ENCODE measurements at regions not wholly inside any gene's neighbourhood (a gene's known extent, or its start where the extent isn't known, plus 50 kb on each side); places are given as distances from the start of the nearest gene placed in this dataset.

DNA sequence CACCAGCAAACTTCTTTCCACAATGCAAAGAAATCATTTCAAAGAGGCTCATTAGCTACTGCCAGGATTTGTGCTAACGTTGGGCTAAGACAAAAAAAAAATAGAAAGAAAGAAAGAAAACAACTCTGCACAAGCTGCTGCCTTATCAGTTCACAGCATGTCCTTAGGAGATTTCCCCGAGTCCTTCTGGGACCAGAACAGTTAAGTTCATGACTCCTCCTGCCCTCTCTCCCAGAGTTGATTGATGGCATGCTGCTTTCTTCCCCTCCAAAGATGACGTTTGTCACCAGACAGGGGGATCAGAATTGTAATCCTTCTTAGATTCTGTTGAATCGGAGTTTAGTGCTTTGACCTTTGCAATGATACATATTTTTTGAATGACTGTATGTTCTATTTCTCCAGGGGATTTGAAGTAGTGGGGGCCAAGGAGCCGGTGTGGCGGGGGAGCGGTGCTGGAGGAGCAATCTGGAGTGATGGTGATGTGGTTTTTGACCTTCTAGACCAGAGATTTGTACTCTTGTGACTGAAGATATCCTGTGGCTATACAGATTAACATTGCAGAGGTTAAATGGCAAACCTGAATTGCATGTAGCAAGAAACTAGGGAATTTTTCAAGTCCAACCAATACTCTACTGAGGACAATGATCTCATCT is 409.2 kb upstream of the TMPO start:
- no peaks in the 10 kb centered on the region for H3K9me3 ChIP-seq
- H3K4me3 ChIP-seq, result no peak overlapping the region
- H3K27ac ChIP-seq, result no peak overlapping the region
- H3K27me3 ChIP-seq, result no peaks in the 10 kb centered on the region
- no peaks in the 10 kb centered on the region for H3K36me3 ChIP-seq
- DNase-seq (ENCODE audit: low spot score in 2 of 2), result no peak
- intact Hi-C loops (cut with DNase I), result no loop called here
- TF ChIP-seq, protein P1, sequence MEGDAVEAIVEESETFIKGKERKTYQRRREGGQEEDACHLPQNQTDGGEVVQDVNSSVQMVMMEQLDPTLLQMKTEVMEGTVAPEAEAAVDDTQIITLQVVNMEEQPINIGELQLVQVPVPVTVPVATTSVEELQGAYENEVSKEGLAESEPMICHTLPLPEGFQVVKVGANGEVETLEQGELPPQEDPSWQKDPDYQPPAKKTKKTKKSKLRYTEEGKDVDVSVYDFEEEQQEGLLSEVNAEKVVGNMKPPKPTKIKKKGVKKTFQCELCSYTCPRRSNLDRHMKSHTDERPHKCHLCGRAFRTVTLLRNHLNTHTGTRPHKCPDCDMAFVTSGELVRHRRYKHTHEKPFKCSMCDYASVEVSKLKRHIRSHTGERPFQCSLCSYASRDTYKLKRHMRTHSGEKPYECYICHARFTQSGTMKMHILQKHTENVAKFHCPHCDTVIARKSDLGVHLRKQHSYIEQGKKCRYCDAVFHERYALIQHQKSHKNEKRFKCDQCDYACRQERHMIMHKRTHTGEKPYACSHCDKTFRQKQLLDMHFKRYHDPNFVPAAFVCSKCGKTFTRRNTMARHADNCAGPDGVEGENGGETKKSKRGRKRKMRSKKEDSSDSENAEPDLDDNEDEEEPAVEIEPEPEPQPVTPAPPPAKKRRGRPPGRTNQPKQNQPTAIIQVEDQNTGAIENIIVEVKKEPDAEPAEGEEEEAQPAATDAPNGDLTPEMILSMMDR (IDR thresholded peaks at IDR 0.05), result no peak
- no peaks in the 10 kb centered on the region for H3K4me1 ChIP-seq

DNA sequence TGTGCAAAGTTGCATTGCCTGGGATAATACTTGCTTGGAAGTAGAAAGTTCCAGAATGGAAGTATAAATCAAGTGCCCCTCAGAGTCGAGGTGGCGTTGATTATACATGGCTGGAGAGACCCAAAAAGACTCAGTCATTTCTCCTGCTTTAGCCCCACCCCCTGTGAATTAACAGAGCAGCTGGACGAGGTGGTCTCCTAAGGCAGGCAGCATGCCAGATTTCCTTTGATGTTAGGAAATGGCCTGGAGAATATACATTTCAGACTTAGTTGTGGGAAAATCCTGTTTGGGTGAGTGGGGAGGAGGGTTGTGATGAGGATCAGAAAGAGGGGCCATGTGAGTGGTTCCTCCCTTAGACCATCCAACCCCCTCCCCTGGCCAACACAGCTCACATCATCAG is 406.1 kb upstream of the TMPO start:
- DNase-seq (ENCODE audit: low spot score in 2 of 2), result no peak
- no peaks in the 10 kb centered on the region for H3K4me1 ChIP-seq

DNA sequence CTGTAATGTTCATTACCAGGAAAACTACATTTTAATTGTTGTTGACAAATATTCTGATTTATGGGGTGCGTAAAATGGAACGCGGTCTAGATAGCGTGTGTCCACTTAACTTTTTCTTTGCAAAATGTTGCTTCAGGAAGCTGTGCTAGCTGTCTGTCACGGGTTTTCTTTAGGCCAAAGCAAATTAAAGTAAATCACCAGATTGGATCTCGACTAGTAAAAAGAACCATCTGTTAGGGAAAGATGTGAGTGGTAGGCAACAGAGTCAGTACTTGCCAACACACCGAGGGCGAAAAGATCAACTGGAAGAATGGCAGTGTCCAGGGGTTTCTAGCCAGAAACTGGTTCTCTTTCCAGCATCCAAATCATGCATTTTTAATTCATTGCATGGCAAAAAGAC is 404.9 kb upstream of the TMPO start:
- TF ChIP-seq, protein P1 (IDR thresholded peaks at IDR 0.05), result no peak
- no peak for DNase-seq (ENCODE audit: low spot score in 2 of 2)
- H3K27ac ChIP-seq, result no peak overlapping the region
- no peaks in the 10 kb centered on the region for H3K4me1 ChIP-seq
- intact Hi-C loops (cut with DNase I), result no loop called here
- no peaks in the 10 kb centered on the region for H3K36me3 ChIP-seq
- no peaks in the 10 kb centered on the region for H3K9me3 ChIP-seq
- no peak overlapping the region for H3K4me3 ChIP-seq
- H3K27me3 ChIP-seq, result no peaks in the 10 kb centered on the region

More for the DNA sequence above, 406.1 kb upstream of the TMPO start:
- TF ChIP-seq, protein P1 (IDR thresholded peaks at IDR 0.05), result no peak
- H3K27ac ChIP-seq, result no peak overlapping the region
- H3K36me3 ChIP-seq, result no peaks in the 10 kb centered on the region
- intact Hi-C loops (cut with DNase I), result no loop called here
- H3K27me3 ChIP-seq, result no peaks in the 10 kb centered on the region
- H3K4me3 ChIP-seq, result no peak overlapping the region
- no peaks in the 10 kb centered on the region for H3K9me3 ChIP-seq

DNA sequence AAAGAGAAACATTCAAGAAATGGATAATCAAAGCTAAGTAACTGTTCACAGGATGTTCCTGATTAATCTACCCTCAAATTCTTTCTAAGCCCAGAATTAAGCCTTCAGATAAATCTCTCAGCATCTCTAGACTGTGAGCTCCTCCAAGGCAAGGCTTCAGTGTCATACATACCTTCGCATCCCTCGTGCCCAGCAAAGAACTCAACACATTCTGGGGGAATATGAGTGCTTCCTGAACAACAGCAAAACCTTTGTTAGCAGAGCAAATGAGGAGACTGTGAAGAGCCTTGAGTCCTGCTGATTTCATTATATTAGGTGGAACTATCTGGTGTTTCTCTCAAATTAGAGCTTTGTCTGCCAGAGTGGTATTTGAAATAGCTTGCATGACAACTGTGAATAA is 401.8 kb upstream of the TMPO start:
- Histone ChIP-seq H3K27ac (no peak overlapping the region), H3K36me3 (no peaks in the 10 kb centered on the region), H3K4me1 (no peaks in the 10 kb centered on the region), H3K27me3 (no peaks in the 10 kb centered on the region), H3K9me3 (no peaks in the 10 kb centered on the region), H3K4me3 (no peak overlapping the region)
- DNase-seq (ENCODE audit: low spot score in 2 of 2), result no peak
- intact Hi-C loops (cut with DNase I), result no loop called here
- TF ChIP-seq, protein P1 (IDR thresholded peaks at IDR 0.05), result no peak

DNA sequence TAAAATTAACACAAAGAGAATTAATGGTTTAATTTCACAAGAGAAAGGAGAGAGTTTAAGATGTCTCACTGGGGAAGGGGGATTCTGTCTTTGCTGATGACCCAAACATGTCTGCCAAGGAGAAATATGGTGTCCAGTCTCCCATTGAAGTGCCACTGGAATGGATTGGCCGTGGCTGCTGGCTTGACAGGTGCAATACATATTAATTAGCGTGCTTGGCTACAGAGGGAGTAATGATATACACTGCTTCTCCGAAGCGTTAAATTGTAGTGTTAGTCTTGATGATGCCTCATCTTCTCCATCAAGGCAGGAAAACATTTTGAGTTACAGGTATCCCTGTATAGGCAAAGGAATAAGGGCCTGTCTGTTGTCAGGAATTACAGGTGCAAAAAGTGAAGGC is 393.4 kb upstream of the TMPO start:
- H3K4me3 ChIP-seq, result no peak overlapping the region
- intact Hi-C loops (cut with DNase I), result no loop called here
- no peak for DNase-seq (ENCODE audit: low spot score in 2 of 2)
- TF ChIP-seq, protein P1 (IDR thresholded peaks at IDR 0.05), result no peak
- H3K9me3 ChIP-seq, result no peaks in the 10 kb centered on the region
- no peaks in the 10 kb centered on the region for H3K36me3 ChIP-seq
- H3K27ac ChIP-seq, result no peak overlapping the region
- H3K27me3 ChIP-seq, result no peaks in the 10 kb centered on the region
- H3K4me1 ChIP-seq, result no peaks in the 10 kb centered on the region

DNA sequence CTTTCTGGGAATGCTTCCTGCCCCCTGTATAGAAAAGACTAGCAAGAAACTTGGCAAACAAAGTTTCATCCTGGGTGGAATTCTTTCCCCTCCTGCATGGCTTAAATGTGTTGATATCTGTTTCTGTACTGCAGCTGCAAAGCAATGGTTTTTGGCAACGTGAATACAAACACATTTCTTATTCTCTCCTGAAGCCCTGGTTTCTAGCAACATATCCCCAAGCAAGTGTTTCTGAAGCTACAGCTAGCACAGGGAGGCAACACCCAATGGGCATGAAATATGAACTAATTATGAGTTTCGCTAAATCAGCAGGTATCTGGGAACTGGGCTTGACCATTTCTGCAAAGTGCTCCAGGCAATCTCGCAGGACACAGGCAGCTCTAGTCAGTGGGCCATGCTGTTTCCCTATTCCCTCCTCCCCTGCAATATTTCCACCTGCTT is 392.3 kb upstream of the TMPO start:
- H3K36me3 ChIP-seq, result no peaks in the 10 kb centered on the region
- no peaks in the 10 kb centered on the region for H3K4me1 ChIP-seq
- no peak overlapping the region for H3K27ac ChIP-seq
- no peaks in the 10 kb centered on the region for H3K9me3 ChIP-seq
- no peaks in the 10 kb centered on the region for H3K27me3 ChIP-seq
- H3K4me3 ChIP-seq, result no peak overlapping the region
- TF ChIP-seq, protein P1 (IDR thresholded peaks at IDR 0.05), result no peak
- intact Hi-C loops (cut with DNase I), result no loop called here
- no peak for DNase-seq (ENCODE audit: low spot score in 2 of 2)
